Liver (tissue), 8 donors: ENCODE measurements at regions not wholly inside any gene's neighbourhood (a gene's known extent, or its start where the extent isn't known, plus 50 kb on each side); places are given as distances from the start of the nearest gene placed in this dataset.

ENCODE experiments used
- DNase-seq: peaks from one replicate; pipeline ENCODE4 v3.0.0-alpha.2; 2017; ENCODE audit warnings: low spot score
- H3K27ac ChIP-seq, 2 donors: one replicate each; pipeline ENCODE4 v1.7.0; 2013; ENCODE audit warnings: inconsistent platforms in 2 of 2, low read length in 2 of 2, control low read depth in 1 of 2, low read depth in 1 of 2, mild to moderate bottlenecking in 1 of 2
- H3K27me3 ChIP-seq, 4 donors: one replicate each; pipeline versions ENCODE4 v1.6.1 to v1.7.0; 2013; ENCODE audit warnings: low read length in 3 of 4, inconsistent platforms in 1 of 4, mild to moderate bottlenecking in 1 of 4, moderate library complexity in 1 of 4; ENCODE audit not compliant: control insufficient read depth in 4 of 4, insufficient read depth in 4 of 4
- H3K36me3 ChIP-seq, 4 donors: one replicate each; pipeline versions ENCODE4 v1.6.1 to v1.7.0; 2013; ENCODE audit warnings: low read length in 3 of 4, mild to moderate bottlenecking in 3 of 4, low read depth in 1 of 4, moderate library complexity in 1 of 4; ENCODE audit not compliant: control insufficient read depth in 4 of 4, insufficient read depth in 3 of 4
- H3K4me1 ChIP-seq, 4 donors: one replicate each; pipeline versions ENCODE4 v1.6.1 to v1.7.0; 2013; ENCODE audit warnings: low read length in 3 of 4, mild to moderate bottlenecking in 3 of 4, moderate library complexity in 1 of 4; ENCODE audit not compliant: control insufficient read depth in 4 of 4, insufficient read depth in 4 of 4
- H3K4me3 ChIP-seq, 3 donors: one replicate each; pipeline versions ENCODE4 v1.6.1 to v1.7.0; 2013; ENCODE audit warnings: low read length in 3 of 3, control low read depth in 1 of 3, low read depth in 1 of 3, mild to moderate bottlenecking in 1 of 3
- H3K9ac ChIP-seq, 2 donors: one replicate each; pipeline ENCODE4 v1.7.0; 2013; ENCODE audit warnings: low read length in 2 of 2, mild to moderate bottlenecking in 2 of 2, moderate library complexity in 2 of 2, control low read depth in 1 of 2, low read depth in 1 of 2
- H3K9me3 ChIP-seq, 4 donors: one replicate each; pipeline versions ENCODE4 v1.6.1 to v1.7.0; 2013; ENCODE audit warnings: low read length in 3 of 4; ENCODE audit not compliant: control insufficient read depth in 4 of 4
- ATF3 ChIP-seq: IDR thresholded peaks from 2 replicates; pipeline ENCODE4 v1.6.1; 2016; ENCODE audit warnings: antibody characterized with exemption
- EGR1 ChIP-seq, 2 donors: IDR thresholded peaks; 2 replicates each; pipeline ENCODE4 v1.6.1; 2016 to 2018; ENCODE audit warnings: antibody characterized with exemption in 2 of 2, low read depth in 2 of 2
- FOXA1 ChIP-seq: IDR thresholded peaks from 2 replicates; pipeline ENCODE4 v1.6.1; 2016; ENCODE audit warnings: antibody characterized with exemption
- FOXA2 ChIP-seq: IDR thresholded peaks from 2 replicates; pipeline ENCODE4 v1.6.1; 2016; ENCODE audit warnings: antibody characterized with exemption
- GABPA ChIP-seq, 2 donors: IDR thresholded peaks in 1 of 2; conservative IDR thresholded peaks in 1 of 2; 2 replicates each; pipeline ENCODE4 v1.6.1; 2016; ENCODE audit warnings: antibody characterized with exemption in 2 of 2, mild to moderate bottlenecking in 1 of 2, moderate library complexity in 1 of 2
- HNF4A ChIP-seq, 2 donors: conservative IDR thresholded peaks; 2 replicates each; pipeline ENCODE4 v1.6.1; 2016; ENCODE audit warnings: antibody characterized with exemption in 2 of 2, mild to moderate bottlenecking in 2 of 2
- HNF4G ChIP-seq: IDR thresholded peaks from 2 replicates; pipeline ENCODE4 v1.6.1; 2016; ENCODE audit warnings: antibody characterized with exemption
- JUND ChIP-seq, 2 donors: IDR thresholded peaks; 2 replicates each; pipeline ENCODE4 v1.6.1; 2016; ENCODE audit warnings: antibody characterized with exemption in 2 of 2
- NR2F2 ChIP-seq: IDR thresholded peaks from 2 replicates; pipeline ENCODE4 v1.6.1; 2016; ENCODE audit warnings: antibody characterized with exemption
- RAD21 ChIP-seq, 2 donors: IDR thresholded peaks; 2 replicates each; pipeline ENCODE4 v1.6.1; 2016; ENCODE audit warnings: antibody characterized with exemption in 2 of 2, mild to moderate bottlenecking in 2 of 2
- REST ChIP-seq: IDR thresholded peaks from 2 replicates; pipeline ENCODE4 v1.6.1; 2016; ENCODE audit warnings: antibody characterized with exemption, mild to moderate bottlenecking
- RXRA ChIP-seq, 2 donors: IDR thresholded peaks; 2 replicates each; pipeline ENCODE4 v1.6.1; 2017 to 2018; ENCODE audit warnings: antibody characterized with exemption in 2 of 2, mild to moderate bottlenecking in 1 of 2
- SP1 ChIP-seq: IDR thresholded peaks from 2 replicates; pipeline ENCODE4 v1.6.1; 2018; ENCODE audit warnings: antibody characterized with exemption, mild to moderate bottlenecking
- TAF1 ChIP-seq: conservative IDR thresholded peaks from 2 replicates; pipeline ENCODE4 v1.6.1; 2016; ENCODE audit warnings: antibody characterized with exemption, mild to moderate bottlenecking
- YY1 ChIP-seq: IDR thresholded peaks from 2 replicates; pipeline ENCODE4 v1.6.1; 2016; ENCODE audit warnings: antibody characterized with exemption, mild to moderate bottlenecking
- WGBS: extraction: QIAGEN DNeasy Blood & Tissue Kit; methylation state at CpG from one replicate; pipeline ENCODE4 v1.1.7; 2013; 5-methylcytosine and 5-hydroxymethylcytosine counted together
- TF ChIP-seq, protein P1 (sequence below): IDR thresholded peaks from 2 replicates; pipeline ENCODE4 v1.6.1; 2016; ENCODE audit warnings: antibody characterized with exemption
- TF ChIP-seq, protein P2 (sequence below): IDR thresholded peaks from 2 replicates; pipeline ENCODE4 v1.6.1; 2016; ENCODE audit warnings: antibody characterized with exemption
- TF ChIP-seq, protein P3 (sequence below): fragments of 150-350 bp; IDR thresholded peaks from 2 replicates; pipeline ENCODE4 v1.5.1; 2017; ENCODE audit warnings: improper control_type of control experiment, low read depth, low read length; ENCODE audit not compliant: missing input control
- donor health status: healthy.
- donor health status: healthy.
- donor health status: healthy.
- donor health status: healthy.
- donor health status: healthy.

DNA sequence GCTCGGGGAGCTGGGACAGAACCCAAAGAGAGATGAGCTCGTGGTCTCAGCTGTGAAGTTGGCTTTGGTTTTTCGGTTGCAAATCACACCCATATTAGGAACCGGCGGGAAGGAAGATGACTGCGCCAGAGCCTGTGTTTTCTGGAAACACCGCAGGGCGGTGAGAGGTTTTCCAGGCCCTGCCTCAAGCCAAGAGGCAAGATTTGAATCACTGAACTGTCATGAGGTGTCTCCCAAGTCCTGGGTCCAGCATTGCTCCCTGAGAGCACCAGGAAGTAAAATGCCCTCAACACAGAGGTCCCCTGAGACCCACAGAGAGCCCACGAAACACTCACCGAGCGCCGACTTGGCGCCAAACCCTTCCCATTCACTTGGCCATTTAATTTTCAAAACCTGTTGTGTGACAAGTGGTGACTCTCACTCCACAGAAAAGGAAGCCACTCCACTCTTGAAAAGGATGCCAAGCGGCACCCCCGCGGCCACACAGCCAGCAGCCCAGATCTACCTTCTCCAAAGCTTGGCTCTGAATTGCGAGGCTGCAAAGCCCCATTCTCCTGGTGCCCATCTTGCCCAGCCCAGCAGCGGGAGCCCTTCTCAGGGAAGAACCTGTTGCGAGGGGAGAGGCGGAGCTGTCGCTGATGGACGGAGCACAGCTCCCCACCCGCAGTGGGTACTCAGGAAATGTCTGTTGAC, 99.0 kb upstream of the RUNX3 start:
- TF ChIP-seq JUND (IDR thresholded peaks at IDR 0.05), result no peak
- no peak for TF ChIP-seq EGR1 (IDR thresholded peaks at IDR 0.05; ENCODE audit: low read depth in 2 of 2)
- no peak for TF ChIP-seq NR2F2
- no peak for TF ChIP-seq GABPA (IDR thresholded peaks at IDR 0.05 in 1 of 2, conservative IDR thresholded peaks at IDR 0.05 in 1 of 2)
- no peak for TF ChIP-seq HNF4G
- TF ChIP-seq RXRA (IDR thresholded peaks at IDR 0.05), result no peak
- no peak for TF ChIP-seq FOXA2
- Histone ChIP-seq H3K9ac (no peak overlapping the region), H3K9me3 (no peaks in the 10 kb centered on the region), H3K27ac (no peak overlapping the region), H3K4me3 (no peak overlapping the region), H3K27me3 (no peaks in the 10 kb centered on the region), H3K4me1 (no peaks in the 10 kb centered on the region), H3K36me3 (no peaks in the 10 kb centered on the region)
- DNase-seq, result no peak
- WGBS, result 76% methylated on average over 23 of the region's 23 CpGs

DNA sequence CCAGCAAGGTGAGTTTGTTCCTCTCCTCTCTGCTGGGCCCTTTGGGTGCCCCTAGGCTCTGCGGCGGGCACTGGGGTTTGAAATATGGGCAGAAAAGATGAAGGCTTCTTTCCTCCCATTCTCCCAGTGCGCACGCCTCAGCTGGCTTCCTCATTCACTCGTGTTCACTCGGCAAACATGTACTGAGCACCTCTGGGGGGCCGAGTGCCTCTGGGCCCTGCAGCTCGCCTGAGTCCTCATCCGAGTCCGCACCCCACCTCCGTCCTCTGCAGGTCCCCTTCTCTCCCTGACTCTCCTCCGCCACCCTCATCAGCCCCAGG, 98.5 kb upstream of the RUNX3 start:
- H3K4me3 ChIP-seq, result no peak overlapping the region

More for the DNA sequence above, 98.5 kb upstream of the RUNX3 start:
- no peak overlapping the region for H3K27ac ChIP-seq
- DNase-seq, result no peak
- no peak overlapping the region for H3K9ac ChIP-seq
- H3K9me3 ChIP-seq, result no peaks in the 10 kb centered on the region
- H3K36me3 ChIP-seq, result no peaks in the 10 kb centered on the region
- TF ChIP-seq REST (no peak), FOXA2 (no peak), RAD21 (IDR thresholded peaks at IDR 0.05) (no peak), SP1 (no peak), YY1 (no peak), HNF4G (no peak), RXRA (IDR thresholded peaks at IDR 0.05) (no peak), TAF1 (no peak), JUND (IDR thresholded peaks at IDR 0.05) (no peak), NR2F2 (no peak), ATF3 (no peak), FOXA1 (no peak), GABPA (IDR thresholded peaks at IDR 0.05 in 1 of 2, conservative IDR thresholded peaks at IDR 0.05 in 1 of 2) (no peak), HNF4A (conservative IDR thresholded peaks at IDR 0.05) (no peak), EGR1 (IDR thresholded peaks at IDR 0.05; ENCODE audit: low read depth in 2 of 2) (no peak)
- TF ChIP-seq, protein P1, sequence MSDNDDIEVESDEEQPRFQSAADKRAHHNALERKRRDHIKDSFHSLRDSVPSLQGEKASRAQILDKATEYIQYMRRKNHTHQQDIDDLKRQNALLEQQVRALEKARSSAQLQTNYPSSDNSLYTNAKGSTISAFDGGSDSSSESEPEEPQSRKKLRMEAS, result no peak
- TF ChIP-seq, protein P2, sequence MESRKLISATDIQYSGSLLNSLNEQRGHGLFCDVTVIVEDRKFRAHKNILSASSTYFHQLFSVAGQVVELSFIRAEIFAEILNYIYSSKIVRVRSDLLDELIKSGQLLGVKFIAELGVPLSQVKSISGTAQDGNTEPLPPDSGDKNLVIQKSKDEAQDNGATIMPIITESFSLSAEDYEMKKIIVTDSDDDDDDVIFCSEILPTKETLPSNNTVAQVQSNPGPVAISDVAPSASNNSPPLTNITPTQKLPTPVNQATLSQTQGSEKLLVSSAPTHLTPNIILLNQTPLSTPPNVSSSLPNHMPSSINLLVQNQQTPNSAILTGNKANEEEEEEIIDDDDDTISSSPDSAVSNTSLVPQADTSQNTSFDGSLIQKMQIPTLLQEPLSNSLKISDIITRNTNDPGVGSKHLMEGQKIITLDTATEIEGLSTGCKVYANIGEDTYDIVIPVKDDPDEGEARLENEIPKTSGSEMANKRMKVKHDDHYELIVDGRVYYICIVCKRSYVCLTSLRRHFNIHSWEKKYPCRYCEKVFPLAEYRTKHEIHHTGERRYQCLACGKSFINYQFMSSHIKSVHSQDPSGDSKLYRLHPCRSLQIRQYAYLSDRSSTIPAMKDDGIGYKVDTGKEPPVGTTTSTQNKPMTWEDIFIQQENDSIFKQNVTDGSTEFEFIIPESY, result no peak
- TF ChIP-seq, protein P3, sequence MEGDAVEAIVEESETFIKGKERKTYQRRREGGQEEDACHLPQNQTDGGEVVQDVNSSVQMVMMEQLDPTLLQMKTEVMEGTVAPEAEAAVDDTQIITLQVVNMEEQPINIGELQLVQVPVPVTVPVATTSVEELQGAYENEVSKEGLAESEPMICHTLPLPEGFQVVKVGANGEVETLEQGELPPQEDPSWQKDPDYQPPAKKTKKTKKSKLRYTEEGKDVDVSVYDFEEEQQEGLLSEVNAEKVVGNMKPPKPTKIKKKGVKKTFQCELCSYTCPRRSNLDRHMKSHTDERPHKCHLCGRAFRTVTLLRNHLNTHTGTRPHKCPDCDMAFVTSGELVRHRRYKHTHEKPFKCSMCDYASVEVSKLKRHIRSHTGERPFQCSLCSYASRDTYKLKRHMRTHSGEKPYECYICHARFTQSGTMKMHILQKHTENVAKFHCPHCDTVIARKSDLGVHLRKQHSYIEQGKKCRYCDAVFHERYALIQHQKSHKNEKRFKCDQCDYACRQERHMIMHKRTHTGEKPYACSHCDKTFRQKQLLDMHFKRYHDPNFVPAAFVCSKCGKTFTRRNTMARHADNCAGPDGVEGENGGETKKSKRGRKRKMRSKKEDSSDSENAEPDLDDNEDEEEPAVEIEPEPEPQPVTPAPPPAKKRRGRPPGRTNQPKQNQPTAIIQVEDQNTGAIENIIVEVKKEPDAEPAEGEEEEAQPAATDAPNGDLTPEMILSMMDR, result no peak
- 86% methylated on average over 12 of the region's 12 CpGs for WGBS
- H3K4me1 ChIP-seq, result no peaks in the 10 kb centered on the region
- H3K27me3 ChIP-seq, result no peaks in the 10 kb centered on the region
